NCI-H82 treated with DMSO at 0.1 percent for 48 hours (cell line): ENCODE measurements at regions not wholly inside any gene's neighbourhood (a gene's known extent, or its start where the extent isn't known, plus 50 kb on each side); places are given as distances from the start of the nearest gene placed in this dataset.
"Not testable (repeated sequence)": the region's sequence is repeated elsewhere in the genome, so short reads cannot be mapped to it uniquely, and the experiment has no call there.

Source experiments
- DNase-seq: peaks from one replicate; lab custom pipeline; 2025; ENCODE audit not compliant: unreplicated experiment; lab: John Stamatoyannopoulos, UW

DNA sequence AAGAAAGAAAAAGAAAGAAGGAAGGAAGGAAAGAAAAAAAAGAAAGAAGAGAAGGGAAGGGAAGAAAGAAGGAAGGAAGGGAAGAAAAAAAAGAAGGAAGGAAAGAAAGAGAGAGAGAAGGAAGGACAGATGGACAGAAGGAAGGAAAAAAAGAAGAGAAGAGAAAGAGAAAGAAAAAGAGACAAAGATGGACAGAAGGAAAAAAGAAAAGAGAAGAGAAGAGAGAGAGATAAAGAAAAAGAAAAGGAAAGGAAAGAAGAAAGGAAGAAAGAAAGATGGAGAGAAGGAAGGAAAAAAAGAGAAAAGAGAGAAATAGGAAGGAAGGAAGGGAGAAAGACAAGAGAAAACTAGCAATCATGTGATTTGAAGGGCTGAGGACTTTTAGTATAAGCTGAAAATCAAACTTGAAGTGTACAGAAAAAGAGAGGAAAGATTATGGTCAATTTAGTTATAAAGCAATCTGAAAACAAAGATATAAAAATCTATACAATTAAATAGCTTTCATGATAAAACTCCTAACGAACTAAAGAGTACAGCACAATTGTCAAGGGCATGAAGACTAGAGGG, 115.3 kb downstream of the LTN1 start:
- no peak for DNase-seq

GRCh38 chr21:28875078-28875477, 117.6 kb downstream of the LTN1 start:
- no peak for DNase-seq

- DNase-seq: no peak
Measured at GRCh38 chr21:28872218-28872617, 120.5 kb downstream of the LTN1 start.

- no peak for DNase-seq
Measured at GRCh38 chr21:28871388-28872010, 121.2 kb downstream of the LTN1 start.

- no peak for DNase-seq
Measured at GRCh38 chr21:28867401-28867800, 125.3 kb downstream of the LTN1 start.

GRCh38 chr21:28865488-28866186, 127.0 kb downstream of the LTN1 start:
- DNase-seq: no peak

DNA sequence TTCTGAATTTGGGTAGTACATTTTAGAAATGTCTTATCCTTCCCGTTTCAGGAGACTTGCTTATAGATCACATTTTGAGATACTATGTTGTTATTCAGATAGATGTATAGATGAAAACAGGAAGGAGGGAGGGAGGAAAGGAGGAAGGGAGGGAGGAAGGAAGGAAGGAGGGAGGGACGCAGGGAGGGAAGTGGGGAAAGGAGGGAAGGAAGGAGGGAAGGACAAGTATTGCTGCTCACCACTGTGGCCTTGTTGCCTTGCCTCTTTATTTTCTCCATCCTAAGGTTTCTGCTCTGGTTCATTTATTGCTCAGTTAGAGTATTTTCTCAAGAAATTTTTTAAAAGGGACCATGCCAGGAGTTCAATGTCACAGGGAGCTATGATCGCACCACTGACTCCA, 134.3 kb downstream of the LTN1 start:
- DNase-seq: no peak

GRCh38 chr21:28857752-28858151, 134.9 kb downstream of the LTN1 start:
- DNase-seq: no peak

- no peak for DNase-seq
Measured at GRCh38 chr21:28856588-28857250, 136.0 kb downstream of the LTN1 start.

DNA sequence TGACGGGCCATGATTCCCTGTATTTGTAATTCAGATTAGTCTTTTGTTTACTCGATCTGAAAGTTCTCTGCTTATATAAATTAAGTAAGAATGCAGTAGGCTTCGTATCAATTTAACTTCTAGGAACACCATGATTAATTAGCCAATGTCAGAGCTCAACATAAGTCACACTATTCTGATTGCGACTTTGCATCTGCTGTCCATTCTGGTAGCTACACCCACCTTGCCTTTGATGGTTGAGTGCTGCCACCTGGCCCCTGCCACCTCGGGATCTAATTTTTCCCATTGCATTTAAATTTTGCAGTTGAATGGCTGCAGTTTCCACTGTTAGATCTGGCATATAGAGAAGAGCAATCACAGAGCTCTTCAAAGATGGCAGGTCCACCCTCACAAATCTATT, 140.0 kb downstream of the LTN1 start:
- peak; percentile 35 for DNase-seq

GRCh38 chr21:28851645-28852044, 141.0 kb downstream of the LTN1 start:
- DNase-seq: no peak

GRCh38 chr21:28839237-28839636, 153.4 kb downstream of the LTN1 start:
- not testable (repeated sequence) for DNase-seq

DNA sequence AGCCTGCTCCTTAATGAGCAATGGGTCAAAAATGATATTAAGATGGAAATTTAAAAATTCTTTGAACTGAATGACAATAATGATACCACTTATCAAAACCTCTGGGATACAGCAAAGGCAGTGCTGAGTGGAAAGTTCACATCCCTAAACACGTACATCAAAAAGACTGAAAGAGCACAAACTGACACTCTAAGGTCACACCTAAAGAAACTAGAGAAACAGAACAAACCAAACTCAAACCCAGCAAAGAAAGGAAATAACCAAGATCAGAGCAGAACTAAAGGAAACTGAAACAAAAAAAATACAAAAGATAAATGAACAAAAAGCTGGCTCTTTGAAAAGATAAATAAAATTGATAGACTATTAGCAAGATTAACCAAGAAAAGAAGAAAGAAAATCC, 155.3 kb downstream of the LTN1 start:
- DNase-seq: not testable (repeated sequence)

- not testable (repeated sequence) for DNase-seq
Measured at GRCh38 chr21:28836588-28836987, 156.1 kb downstream of the LTN1 start.

DNA sequence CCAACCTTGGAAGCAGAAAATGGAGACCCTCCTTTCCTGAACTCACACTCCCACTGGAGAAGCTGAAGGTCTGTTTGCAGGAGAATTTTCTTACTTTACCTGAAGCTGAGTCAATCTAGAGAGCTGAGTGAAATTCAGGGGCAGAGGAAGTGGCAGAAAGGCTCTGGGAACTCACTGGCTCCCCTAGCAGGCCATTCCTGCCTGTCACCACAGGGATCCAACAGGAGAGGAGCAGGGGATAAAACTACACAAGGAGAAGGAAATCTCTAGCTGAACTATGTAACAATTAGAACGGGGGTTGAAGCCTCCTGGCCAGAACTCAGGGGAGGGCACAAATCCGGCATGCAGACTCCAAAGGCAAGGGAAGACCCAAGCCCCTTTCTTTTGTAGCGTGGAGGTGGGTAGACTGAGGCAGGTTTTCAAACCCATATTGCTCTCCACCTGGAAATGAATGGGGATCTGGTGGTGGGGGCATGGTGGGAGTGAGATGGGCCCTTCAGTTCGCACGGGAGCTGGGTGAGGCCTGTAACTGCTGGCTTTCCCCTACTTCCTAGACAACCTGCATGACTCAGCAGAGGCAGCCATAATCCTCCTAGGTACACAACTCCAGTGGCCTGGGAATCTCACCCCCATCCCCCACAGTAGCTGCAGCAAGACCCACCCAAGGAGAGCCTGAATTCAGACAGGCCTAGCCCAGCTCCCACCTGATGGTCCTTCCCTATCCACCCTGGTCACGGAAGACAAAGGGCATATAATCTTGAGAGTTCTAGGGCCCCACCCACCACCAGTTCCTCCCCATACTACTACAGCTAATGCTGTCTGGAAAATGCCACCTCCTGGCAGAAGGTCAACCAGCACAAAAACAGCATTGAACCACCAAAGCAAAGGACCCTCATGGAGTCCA, 158.1 kb downstream of the LTN1 start:
- no peak for DNase-seq

GRCh38 chr21:28833609-28834008, 159.1 kb downstream of the LTN1 start:
- no peak for DNase-seq

- no peak for DNase-seq
Measured at GRCh38 chr21:28833182-28833581, 159.5 kb downstream of the LTN1 start.

DNA sequence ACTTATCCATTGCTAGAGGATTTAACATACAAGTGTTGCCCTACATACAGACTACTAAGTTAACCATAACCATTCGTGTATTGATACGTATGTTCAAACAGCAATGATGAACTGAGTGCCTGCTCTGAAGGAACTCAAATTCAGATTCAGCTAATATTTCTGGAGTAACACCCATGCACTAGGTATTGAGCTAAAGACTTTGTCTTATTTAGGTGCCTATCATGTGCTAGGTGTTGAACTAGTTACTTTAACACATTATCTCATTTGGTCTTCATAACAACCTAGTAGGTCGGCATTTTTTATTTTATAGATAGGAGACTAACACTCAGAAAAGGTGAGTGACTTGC, 160.0 kb downstream of the LTN1 start:
- no peak for DNase-seq

DNA sequence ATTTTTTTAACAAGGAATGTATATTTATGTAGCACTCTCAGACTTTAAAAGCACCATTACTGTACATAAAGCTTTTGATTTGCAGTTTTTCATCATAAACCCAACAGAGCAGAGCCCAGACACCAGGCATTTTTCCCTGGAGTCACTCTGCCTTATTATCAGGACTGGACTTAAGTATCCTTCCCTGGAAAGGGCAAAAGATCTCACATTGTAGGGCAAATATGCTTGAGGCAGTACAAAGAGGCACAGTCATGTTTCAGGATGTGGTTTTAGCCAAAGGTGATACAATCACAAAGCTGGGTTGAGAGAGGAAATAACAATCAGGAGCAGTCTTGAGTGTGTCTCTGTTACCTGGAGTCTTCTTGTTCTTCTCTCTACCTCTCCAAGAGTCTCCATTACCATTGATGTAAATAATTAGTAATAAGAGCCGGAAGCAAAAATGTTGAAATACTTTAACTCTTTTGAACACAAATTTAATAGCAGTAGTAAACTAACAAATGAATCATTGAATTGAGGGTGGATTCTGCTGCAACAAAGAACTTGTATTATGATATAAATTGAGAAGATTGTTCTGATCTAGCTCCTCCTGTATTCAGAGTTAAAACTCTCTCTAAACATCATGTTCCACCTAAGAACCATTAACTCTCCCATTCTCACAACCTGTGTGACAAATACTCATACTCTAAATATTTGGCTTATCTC, 160.5 kb downstream of the LTN1 start:
- DNase-seq: no peak

- DNase-seq: no peak
Measured at GRCh38 chr21:28828981-28829380, 163.7 kb downstream of the LTN1 start.
